GM18907 (cell line): ENCODE measurements at regions not wholly inside any gene's neighbourhood (a gene's known extent, or its start where the extent isn't known, plus 50 kb on each side); places are given as distances from the start of the nearest gene placed in this dataset.
"Not testable (repeated sequence)": the region's sequence is repeated elsewhere in the genome, so short reads cannot be mapped to it uniquely, and the experiment has no call there.

ENCODE experiments used
- ATAC-seq: cut with Tn5 transposase; IDR thresholded peaks from one replicate; pipeline ENCODE4 v1.9.1; 2021; ENCODE audit warnings: mild to moderate bottlenecking, moderate library complexity; ENCODE audit not compliant: unreplicated experiment

DNA sequence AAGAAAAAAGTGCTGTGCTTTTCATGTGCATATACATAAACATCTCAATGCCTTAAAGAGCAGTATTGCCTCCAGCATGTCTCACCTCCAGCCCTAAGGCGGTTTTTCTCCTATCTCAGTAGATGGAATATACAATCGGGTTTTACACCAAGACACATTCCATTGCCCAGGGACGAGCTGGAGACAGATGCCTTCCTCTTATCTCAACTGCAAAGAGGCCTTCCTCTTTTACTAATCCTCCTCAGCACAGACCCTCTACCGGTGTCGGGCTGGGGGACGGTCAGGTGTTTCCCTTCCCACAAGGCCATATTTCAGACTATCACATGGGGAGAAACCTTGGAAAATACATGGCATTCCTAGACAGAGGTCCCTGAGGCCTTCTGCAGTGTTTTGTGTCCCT, 385.3 kb downstream of the AMY1C start:
- ATAC-seq, result not testable (repeated sequence)

DNA sequence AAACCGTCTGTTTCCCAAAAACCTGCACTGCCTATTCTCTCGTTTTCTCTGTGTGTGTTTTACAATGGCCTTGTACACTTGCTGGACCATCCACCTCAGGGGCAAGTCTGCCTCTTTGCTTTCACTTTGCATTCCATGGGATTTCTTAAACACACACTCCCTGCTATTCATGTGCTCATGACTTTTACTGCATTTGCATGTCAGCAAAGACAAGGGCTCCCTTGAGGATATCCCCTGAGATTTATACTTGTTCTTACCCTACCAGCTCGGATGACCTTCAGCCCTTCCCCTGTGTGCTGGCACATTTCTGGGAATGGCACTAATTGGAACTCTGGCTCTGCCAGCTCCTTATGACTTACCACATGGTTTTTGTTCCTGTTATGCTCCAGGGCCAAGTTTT, 386.9 kb downstream of the AMY1C start:
- ATAC-seq, result no peak

DNA sequence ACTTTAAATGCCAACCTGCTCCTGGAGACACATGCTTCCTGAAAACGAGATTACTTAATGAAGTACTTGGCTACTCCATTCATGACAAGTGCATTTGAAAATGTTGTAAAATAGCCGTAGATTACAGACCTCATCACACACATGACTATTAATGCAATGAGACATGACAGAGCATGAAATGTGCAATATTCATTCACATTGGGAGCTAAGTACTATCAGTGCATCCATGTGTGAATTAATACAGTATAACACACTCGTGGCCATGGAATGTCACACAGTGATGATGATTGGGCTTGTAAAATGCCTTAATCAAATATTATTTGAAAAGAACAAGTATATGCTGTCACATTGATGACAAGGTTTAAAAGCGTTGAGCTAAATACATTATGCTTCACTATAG, 407.0 kb downstream of the AMY1C start:
- ATAC-seq, result no peak

DNA sequence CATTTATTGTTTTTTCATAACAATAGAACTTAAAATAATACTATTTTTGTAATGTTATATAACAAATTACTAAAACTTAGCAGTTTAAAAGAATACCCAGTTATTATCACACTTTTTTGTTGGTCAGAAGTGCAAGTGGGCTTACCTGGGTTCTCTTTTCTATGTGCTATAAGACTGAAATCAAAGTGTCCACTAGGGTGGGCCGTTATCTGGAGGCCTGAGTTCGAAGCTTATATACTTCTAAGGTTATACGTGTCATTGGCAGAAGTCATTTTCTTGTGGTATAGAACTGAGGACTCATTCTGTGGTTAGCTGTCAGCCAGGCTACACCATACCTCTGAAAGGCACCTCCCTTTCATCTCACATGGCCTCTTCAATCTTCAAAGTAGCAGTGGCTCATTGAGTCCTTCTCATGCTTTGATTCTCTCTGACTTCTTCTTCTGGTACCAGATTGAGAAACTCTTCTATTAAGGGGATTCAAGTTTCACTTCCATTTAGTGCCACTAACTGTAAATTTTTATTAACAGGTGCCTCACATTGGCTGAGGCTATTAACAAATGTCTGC, 414.3 kb downstream of the AMY1C start:
- no peak for ATAC-seq

DNA sequence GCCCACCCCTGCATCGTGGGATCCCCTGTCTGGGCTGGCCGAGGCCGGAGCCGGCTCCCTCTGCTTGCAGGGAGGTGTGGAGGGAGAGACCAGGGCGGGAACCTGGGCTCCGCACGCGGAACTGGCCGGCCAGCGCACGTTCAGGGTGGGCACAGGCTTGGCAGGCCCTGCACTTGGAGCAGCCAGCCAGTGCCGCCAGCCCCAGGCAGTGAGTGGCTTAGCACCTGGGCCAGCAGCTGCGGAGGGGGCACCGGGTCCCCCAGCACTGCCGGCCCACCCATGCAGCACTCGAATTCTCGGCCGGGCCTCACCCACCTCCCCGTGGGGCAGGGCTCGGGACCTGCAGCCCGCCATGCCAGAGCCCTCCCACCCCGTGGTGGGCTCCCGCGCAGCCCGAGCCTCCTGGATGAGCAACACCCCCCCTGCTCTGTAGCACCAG, 422.6 kb downstream of the AMY1C start:
- no peak for ATAC-seq

DNA sequence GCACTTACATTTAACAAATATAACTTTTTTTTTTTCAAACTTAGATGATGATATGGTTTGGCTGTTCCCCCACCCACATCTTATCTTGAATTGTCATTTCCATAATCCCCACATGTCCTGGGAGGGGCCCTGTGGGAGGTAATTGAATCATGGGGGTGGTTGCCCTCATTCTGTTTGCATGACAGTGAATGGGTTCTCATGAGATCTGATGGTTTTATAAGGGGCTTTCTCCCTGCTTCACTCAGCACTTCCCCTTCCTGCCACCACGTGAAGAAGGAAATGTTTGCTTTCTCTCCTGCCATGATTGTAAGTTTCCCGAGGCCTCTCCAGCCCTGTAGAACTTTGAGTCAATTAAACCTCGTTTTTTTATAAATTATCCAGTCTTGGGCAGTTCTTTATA, 432.6 kb downstream of the AMY1C start:
- ATAC-seq, result no peak

DNA sequence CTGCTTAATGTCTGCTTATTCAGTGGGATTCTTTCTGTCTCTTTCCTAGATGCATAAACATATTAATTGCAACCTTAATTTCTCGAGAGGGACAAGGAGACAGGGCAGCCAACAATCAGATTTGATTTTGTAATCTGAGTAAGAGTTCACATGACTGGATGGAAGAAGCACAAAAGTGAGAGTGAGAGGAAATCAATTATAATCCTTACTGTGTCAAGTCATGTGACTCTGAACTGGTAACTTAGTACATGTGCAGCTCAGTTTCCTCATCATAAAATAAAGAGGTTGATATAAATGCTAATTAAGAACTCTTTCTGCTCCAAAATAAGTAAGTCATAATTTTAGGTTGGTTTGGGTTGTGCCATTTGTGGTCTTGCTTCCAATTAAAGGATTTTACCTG, 439.5 kb downstream of the AMY1C start:
- ATAC-seq, result no peak

DNA sequence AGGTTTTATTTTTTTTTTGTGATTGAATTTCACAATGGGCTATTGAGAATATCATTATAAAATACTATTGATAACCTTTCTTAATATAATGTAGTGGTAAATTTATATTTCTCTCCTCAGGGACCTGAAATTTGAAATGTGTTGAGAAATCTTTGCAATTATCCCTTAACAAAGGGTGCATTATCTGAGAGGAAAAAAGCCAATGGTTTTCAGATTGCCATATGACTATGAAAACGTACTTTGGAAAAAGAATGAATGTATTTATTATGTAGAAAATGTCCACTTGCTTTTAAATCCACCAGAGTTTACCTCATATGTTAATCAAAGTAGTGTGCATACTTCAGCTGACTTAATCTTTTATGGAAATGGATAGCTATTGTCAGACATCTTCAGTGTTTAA, 441.1 kb downstream of the AMY1C start:
- no peak for ATAC-seq

DNA sequence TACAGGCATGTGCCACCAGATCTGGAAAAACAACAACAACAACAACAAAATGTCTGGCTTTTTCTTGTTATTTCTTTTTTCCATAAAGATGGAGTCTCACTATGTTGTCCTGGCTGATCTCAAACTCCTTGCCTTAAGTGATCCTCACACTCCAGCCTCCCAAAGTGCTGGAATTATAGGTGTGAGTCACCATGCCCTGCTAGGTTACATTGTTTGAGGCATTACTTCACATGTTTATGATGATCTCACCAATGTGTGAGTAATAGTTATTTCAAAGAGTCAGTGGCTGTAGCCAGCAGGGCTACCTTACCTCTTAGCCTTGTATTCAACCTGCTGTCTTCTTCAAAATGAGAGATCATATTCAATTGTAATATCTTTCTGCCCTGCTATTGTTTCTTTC, 445.7 kb downstream of the AMY1C start:
- ATAC-seq, result no peak

DNA sequence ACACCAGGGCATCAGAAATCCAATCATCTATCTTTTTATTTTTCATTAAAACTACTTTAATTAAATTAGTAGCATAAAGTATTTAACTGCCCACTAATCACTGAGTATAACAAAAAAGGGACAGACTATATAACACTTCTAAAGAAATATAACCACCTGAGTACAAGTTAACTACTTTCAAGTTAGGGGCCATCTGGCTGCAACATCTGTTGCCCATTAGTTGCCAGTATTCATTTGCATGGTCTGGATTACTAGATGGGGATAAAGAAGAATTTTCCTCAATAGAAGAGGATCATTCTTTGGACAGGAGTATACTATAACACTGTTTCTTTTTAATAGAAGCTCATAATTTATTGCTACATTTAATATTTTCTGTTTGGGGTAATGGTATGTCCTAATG, 446.4 kb downstream of the AMY1C start:
- ATAC-seq, result no peak

DNA sequence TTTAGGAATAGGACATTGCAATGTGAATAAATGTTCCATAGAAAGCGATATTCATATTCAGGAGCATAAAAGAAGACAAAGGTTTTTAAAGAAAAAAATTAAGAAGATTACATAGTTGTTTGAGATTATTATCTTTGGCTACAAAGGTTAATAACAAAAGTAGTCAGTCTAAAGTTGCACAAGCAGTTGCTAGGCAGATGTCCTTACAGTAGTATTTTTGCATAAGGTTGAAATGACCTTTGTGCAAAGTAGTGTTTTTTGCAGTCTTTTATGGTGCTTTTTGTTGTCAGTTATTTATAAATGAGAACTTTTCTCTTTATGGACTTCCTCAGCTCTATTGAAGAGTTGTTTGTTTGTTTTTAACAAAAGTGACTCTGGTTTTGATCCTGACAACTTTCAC, 447.8 kb downstream of the AMY1C start:
- no peak for ATAC-seq

DNA sequence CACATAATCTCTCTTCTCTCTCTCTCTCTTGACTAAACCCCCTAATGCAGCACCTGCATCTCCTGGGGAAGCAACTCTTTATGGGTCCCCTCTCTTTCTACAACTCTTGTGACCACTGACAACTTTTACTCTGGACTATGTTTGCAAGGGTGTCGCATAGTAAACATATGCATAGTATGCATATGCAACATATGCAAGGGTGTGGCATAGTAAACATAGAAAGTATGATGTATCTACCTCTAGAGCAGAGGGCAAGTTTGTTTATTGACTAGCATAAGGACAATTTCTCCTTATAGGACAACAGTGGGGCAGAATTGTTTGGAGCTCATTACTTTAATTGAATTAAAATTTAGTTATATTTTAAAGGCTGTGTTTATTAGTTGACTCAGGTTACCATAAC, 462.5 kb downstream of the AMY1C start:
- ATAC-seq, result no peak

DNA sequence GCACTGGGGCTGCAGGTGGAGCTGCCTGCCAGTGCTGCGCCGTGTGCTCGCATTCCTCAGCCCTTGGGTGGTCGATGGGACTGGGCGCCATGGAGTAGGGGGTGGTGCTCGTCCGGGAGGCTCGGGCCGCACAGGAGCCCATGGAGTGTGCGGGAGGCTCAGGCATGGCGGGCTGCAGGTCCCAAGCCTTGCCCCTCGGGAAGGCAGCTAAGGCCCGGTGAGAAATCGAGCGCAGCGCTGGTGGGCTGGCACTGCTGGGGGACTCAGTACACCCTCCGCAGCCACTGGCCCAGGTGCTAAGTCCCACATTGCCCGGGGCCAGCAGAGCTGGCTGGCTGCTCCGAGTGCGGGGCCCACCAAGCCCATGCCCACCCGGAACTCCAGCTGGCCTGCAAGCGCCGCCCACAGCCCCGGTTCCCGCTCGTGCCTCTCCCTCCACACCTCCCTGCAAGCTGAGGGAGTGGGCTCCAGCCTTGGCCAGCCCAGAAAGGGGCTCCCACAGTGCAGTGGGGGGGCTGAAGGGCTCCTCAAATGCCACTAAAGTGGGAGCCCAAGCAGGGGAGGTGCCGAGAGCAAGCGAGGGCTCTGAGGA, 467.8 kb downstream of the AMY1C start:
- ATAC-seq, result not testable (repeated sequence)

DNA sequence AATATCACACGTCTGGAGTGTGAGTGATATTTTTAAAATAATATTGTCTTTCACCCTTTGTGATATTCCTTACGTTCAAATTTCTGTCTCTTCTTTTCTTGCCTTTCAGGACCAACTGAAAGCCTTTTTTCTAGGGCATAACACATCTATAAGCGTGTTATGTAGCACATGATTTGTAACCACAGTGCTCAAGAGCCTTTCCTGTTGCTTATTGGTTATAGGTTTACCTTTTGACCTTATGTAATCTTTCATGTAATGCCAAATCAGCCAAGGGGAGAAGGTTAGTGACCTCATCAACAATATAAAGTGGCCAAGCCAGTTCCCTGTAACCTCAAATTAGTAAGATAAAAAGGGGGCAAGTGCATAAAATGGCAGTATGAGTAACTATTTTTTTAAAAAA, 480.2 kb downstream of the AMY1C start:
- ATAC-seq, result no peak

DNA sequence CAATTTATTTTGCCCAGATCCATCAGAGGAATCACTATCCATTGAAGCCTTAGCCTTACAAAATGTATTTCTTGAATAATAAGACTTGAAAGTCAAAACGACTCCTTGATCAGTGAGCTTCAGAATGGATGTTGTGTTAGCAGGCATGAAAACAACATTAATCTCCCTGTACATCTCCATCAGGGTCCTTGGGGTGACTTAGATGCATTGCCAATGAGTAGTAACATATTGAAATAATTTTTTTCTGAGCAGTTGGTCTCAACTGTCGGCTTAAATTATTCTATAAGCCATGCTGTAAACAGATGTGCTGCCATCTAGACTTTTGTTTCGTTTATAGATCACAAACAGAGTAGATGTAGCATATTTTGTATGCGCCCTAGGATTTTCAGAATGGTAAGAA, 482.0 kb downstream of the AMY1C start:
- ATAC-seq, result no peak

DNA sequence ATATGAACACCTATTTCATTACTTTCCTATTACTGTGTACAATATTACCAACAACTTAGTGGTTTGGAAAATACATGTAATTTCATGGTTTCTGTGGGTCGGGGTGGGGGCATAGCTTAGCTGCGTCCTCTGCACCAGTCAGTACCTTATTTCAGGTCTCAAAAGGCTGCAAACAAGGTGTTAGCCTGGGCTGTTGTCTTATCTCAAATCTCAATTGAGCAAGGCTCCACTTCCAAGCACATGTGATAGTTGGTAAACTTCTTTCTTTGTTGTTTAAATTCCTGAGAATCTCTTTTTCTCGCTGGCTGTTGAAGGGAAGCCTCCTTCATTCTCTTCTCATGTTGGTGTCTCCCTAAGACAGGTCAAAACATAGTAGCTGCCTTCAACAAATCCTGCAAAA, 485.4 kb downstream of the AMY1C start:
- no peak for ATAC-seq

DNA sequence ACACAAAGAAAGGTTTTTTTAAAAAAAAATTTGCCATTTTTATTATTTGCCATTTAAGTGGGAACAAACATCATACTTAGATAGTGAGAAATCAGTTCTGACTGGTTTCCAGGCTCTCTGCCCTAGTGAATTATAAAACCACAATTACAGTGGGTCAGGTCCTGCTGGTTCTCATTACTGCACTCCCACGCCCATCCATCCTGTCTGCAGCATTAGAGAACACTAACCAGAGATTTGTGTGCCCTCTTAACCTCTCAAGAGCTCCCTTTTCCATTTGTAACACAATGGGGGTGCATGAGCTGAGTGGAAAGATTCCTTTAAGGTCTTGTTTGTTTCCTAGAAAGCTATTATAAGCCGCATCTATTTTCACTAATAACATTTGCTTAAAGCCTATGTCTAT, 489.3 kb downstream of the AMY1C start:
- no peak for ATAC-seq

DNA sequence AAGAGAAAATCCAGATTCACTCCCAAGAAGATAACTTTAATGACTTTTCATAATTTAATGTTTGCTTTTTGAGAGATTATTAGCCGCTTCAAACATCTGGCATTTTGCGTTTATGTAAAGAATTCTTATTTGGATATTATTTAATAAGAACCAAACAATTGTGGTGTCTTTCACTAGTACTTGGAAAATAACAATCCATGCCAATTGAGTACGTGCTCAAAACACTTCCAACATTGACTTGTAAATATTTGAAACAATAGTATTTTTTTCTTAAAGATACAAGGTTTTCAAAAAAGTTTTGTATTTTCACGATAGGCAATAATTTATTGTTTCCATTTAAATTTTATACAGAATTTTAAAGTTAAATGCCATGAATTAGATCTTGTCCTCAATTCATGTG, 498.7 kb downstream of the AMY1C start:
- no peak for ATAC-seq

DNA sequence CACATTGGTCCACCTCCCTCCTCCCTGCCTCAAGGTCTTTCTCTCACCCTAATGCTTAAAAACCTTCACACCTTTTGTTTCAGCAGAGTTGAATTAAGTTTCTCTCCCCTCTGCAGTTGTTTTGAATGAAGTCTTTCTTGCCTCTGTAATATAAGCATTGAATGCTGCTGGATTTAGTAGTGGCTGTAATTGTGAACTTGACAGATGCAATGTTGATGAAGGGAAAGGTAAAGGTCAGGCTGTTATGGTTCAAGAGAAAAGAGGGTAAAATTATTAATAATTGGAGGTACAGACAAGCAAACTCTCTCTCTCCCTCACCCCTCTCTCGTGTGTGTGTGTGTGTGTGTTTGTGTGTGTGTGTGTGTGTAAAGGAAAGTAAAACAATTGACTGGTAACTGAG, 509.8 kb downstream of the AMY1C start:
- no peak for ATAC-seq

DNA sequence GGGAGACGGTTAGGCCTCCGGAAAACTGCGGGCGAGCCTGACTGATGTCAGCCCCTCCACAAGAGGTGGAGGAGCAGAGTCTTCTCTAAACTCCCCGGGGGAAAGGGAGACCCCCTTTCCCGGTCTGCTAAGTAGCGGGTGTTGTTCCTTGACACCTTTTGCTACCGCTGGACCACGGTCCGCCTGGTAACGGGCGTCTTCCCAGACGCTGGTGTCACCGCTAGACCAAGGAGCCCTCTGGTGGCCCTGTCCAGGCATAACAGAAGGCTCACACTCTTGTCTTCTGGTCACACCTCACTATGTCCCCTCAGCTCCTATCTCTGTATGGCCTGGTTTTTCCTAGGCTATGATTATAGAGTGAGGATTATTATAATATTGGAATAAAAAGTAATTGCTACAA, 513.4 kb downstream of the AMY1C start:
- not testable (repeated sequence) for ATAC-seq

DNA sequence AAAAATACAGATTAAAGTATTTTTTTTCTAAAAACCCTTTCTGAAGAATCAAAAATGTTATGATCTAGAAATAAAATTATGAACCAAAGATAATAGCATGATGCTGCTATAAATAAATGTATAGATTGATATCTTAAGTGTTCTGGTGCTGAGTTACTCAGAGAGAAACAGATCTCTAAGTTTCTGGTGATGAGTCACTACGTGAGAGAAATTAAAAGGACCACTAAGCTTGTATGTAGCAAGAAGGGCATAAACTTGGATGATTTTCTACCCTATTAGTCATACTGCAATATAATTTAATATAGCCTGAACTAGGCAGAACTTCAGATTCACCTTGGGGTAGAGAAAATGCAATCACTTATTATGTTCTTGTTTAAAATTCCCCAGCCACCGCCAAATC, 514.8 kb downstream of the AMY1C start:
- ATAC-seq, result no peak

DNA sequence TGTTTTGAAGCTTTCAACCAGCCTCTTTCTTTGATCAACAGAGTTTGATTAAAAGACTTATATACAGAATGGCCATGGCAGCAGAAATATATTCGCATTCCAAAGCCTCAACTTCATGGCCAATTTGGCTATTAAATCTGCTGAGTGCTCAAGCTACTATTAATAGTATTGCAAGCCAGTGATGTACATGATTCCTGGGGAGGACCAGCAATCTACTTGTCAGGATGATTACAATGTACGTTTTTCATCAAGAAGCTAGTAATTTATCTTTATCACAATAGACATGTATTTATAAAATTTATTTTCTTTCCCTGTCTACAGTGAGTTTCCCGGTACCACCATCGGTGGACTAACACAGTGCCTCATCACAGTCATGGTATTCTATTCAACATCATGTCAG, 515.5 kb downstream of the AMY1C start:
- ATAC-seq, result no peak

DNA sequence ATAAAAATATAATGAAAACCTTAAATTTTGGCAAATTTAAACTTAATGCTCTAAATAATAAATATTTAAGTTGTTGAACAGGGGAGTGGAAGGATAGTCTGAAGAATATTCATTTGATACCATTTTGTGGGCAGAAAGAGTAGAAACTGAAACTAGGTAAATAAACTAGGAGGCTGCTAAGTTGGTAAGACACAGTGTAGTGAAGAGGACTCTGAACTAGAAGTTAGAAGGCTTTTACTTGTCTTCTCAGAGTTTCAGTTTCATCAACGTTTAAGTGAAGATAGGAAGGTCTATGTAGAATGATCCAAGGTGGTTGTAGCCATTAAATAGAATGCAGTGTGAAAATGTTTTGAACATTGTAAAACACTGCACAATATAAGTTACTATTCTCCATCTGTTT, 516.9 kb downstream of the AMY1C start:
- peak; percentile 81 for ATAC-seq
